Activated CD4-positive, alpha-beta T cell treated with anti-CD3 and anti-CD28 coated beads, Interleukin-10, Interleukin-2, amounts not matched to agents 100 ng/mL and 50 ng/mL, durations not matched to agents 16 hours and 8 hours (primary cell): ENCODE measurements at regions not wholly inside any gene's neighbourhood (a gene's known extent, or its start where the extent isn't known, plus 50 kb on each side); places are given as distances from the start of the nearest gene placed in this dataset.
"Not testable (repeated sequence)": the region's sequence is repeated elsewhere in the genome, so short reads cannot be mapped to it uniquely, and the experiment has no call there.

Experiments used
- DNase-seq: peaks from one replicate; pipeline ENCODE4 v3.0.0-alpha.2; 2020

DNA sequence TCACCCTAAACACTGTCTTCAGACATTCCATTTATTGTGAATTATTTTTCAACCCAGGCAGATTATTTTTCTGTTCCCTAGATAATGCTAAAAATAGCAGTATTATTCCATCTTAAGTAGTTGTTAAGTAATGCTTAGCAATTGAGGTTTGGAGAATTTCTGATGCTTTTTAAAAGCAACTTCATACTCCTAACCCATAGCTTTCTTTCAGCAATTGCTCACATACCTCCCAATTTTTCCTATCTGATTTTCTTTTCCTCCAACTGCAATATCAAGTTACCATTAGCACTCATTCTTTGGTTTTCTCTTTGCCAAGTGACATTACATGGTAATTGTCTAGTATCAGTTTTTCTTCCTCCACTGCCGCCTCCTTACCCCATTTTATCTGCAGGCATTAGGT lies 104.7 kb downstream of the GPR85 start:
- DNase-seq = no peak

GRCh38 chr7:112979055-112979454 lies 107.6 kb downstream of the GPR85 start:
- not testable (repeated sequence) for DNase-seq

DNA sequence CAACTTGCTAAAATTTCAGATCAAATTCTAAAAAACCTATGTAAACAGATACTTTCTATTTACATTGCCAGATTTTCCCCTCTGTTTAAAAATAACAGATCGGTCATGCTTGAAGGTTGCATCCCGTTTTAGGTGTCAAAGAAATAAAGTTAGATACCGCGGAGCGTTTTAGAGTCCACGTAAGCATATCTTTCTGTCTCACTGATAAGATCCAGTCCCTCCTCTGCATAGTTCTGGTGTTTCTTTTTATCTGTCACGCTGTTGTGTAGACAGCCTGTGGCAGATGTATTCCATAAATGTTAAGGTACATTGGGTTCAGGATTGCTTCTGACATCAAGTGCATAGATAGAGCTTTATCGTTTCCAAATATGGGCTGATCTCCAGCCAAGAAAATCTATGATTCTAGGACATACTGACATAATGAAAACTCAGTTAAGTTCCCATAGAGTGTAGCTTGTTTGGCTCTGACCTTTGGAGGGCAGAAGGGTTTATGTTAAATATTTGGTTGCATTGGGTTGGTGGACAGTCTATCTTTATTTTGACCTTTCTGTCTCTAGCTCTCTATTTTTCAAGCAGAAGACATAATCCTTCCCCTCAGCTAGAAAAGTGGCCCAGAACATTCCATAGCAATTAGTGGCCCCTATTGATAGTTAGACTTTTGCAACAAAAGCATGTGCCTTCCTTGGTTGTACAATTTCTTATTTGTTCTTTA lies 109.2 kb downstream of the GPR85 start:
- not testable (repeated sequence) for DNase-seq

DNA sequence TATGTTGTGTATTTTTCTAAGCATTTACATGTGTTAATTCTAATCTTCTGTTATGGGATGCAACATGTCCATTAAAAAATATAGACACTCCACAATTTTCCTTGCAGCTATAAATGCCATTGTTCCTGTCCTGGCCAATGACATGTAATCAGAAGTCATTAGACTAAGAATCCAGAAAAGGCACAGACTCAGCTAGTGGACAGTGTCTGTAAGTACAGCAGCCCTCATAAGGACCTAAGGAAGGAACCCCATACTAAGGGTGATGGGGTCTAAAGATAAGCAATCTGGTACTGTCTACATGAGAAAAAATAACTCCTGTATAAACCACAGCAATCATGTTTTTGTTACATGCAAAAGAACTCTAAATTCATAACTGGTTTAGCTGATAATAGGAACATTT lies 115.9 kb downstream of the GPR85 start:
- no peak for DNase-seq

DNA sequence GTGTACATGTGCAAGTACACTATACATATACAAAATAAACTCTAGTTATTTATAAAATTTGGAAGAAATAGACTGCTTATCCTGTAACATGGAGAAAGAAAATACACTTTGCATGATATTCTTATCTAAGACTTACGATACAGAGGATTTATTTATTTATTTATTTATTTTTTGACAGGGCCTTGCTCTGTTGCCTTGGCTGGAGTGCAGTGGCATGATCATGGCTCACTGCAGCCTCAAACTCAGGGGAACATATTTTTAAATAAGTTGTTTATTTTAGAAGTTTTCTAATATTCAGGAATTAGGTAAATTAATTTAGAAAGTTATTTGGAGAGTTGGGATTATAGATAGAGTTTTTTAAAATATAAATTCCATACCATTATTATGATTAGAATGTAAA lies 116.7 kb downstream of the GPR85 start:
- DNase-seq = no peak

GRCh38 chr7:112965506-112965905 lies 121.1 kb downstream of the GPR85 start:
- no peak for DNase-seq

- no peak for DNase-seq
Observed at GRCh38 chr7:112963634-112964033, 123.0 kb downstream of the GPR85 start.

DNA sequence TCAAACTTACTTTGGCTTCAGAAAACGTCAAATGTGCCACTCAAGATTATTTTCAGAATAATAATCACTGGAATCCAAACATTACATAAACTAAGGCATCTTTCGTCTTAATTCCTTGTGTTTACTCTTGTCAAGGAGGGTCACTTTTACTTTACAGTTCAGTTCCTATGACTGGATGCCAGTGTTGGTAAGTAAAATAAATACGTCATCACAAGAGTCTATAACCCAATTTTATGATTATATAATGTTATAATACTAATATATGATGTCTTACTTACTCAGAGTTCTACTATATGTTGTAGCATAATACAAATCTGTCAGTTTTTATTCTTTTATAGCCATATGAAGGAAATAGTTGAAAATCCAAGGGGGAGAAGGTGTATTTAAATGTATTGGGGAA lies 123.8 kb downstream of the GPR85 start:
- no peak for DNase-seq

DNA sequence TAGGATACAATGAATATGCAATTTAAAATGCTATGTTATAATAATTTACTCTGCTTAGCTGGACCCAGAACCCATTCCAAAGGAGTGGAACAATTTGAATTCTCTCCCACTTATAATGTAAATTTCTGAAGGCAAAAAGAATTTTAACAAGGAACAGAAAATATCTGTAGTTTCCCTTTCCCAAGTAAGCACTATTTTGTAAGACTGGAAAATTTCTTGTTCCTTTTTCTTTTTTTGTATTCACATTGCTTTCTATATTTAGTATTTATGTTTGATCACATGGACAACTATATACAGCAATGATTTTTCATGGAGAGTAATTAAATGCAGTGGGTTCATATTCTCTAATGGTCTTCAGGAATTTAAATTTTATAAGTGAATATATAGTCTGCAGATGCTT lies 127.4 kb downstream of the GPR85 start:
- no peak for DNase-seq

DNA sequence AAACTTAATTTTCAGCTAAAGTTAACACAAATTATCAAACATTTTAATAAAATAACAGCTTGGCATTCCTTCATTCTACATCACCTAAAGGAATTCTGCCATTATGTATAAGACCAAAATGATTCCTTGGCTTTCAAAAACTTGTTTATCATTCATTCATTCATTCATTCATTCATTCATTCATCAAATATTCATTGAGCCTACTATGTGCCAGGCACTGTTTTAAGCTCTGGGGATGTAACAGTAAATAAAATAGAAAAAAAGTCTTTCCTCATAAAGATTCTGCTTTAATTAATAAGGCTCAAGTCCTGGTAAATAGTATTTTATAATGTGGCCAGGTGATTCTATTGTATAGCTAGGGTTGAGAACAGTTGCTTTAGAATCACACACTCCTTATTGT lies 127.9 kb downstream of the GPR85 start:
- DNase-seq = no peak

DNA sequence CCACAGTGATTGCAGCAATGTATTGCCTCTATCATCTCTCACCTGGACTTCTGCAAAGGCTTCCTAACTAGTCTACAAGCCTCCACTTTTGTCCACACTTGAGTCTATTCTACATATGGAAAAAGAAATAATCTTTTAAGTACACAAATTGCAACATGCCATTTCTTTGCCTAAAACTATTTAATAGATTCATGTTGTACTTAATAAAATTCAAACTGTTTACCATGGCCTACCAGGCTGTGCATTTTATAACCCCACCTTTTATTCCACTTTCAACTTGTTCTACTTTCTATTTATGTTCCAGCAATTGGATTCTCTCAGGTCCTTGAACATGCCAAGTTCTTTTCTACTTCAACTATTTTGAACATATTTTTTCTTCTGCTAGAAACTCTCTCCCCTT lies 128.7 kb downstream of the GPR85 start:
- DNase-seq = no peak

DNA sequence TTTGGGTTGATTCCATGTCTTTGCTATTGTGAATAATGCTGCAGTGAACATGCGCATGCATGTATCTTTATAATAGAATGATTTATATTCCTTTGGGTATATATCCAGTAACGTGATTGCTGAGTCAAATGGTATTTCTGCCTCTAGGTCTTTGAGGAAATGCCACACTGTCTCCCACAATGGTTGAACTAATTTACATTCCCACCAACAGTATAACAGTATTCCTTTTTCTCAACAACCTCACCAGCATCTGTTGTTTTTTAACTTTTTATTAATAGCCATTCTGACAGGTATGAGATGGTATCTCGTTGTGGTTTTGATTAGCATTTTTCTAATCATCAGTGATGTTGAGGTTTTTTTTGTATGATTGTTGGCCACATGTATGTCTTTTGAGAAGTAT lies 133.6 kb downstream of the GPR85 start:
- DNase-seq = not testable (repeated sequence)

GRCh38 chr7:112951070-112951469 lies 135.6 kb downstream of the GPR85 start:
- no peak for DNase-seq

- DNase-seq = not testable (repeated sequence)
Observed at GRCh38 chr7:112949682-112950081, 136.9 kb downstream of the GPR85 start.

DNA sequence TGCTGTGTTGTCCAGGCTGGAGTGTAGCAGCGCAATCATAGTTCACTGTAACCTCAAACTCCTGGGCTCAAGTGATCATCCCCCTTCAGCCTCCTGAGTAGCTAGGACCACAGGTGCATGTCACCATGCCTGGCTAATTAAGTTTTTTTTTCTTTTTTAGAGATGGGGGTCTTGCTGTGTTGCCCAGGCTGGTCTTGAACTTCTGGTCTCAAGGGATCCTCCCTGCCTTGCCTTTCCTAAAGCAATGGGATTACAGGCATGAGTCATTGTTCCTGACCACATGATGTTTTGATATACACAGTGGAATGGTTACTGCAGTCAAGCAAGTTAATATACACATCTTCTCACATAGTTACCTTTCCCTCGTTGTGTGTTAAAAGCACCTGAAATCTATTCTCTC lies 140.3 kb downstream of the GPR85 start:
- no peak for DNase-seq

DNA sequence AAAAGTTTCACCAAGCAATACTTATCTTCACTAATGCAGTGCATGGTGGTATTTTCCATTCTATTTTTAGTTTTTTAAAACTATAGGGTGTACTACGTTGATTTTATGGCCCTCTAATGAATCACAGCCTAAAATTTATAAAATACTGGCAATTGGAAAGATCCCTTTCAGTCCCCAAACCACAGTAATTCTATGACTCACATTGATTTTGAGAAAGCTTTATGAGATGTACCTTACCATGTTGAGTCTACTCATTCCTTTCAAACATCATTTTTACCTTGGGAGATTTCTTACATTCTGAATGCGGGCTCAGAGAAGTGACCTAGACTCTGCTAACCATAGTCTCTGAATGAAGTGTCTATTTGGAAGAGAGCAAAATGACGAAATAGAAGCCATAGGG lies 141.6 kb downstream of the GPR85 start:
- no peak for DNase-seq

DNA sequence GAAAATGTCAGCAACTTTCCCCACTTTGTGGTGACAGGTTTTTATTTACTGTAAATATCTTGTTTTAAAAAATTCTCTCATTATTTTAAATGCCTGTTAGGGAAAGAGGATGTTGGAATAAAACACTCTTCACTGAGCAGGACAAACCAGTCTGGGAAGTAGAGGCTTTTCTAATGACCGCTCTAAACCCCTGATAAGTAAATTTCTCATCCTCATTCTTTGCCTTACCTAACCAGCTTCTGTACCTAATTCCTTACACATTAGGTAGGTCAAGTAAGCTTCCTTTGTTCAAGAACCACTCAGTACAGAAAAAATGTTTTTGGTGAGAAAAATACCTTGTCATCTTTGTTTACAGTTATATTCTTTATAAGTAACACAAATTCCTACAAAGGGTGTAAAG lies 143.6 kb downstream of the GPR85 start:
- DNase-seq = no peak

GRCh38 chr7:112942125-112942524 lies 144.5 kb downstream of the GPR85 start:
- DNase-seq = not testable (repeated sequence)

DNA sequence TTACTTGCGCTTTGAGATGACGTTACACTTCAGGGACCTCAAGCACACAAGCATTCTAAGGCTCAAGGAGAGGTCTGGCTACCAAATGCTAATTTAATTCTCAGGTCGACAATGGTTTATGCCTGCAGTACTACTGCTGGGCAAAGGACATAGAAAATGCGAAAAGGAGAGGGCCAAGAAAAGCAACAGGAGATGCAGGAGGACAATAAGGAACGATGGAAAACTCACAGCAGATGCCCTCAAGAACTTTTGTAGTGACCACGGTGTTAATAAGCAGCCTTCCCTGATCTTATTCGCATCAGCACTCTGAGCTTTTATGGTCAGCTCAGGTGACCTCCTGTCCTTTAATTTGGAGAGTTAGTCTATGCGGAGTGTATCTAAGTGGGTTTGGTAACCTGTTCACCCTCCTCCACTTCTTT lies 146.3 kb downstream of the GPR85 start:
- DNase-seq = no peak

DNA sequence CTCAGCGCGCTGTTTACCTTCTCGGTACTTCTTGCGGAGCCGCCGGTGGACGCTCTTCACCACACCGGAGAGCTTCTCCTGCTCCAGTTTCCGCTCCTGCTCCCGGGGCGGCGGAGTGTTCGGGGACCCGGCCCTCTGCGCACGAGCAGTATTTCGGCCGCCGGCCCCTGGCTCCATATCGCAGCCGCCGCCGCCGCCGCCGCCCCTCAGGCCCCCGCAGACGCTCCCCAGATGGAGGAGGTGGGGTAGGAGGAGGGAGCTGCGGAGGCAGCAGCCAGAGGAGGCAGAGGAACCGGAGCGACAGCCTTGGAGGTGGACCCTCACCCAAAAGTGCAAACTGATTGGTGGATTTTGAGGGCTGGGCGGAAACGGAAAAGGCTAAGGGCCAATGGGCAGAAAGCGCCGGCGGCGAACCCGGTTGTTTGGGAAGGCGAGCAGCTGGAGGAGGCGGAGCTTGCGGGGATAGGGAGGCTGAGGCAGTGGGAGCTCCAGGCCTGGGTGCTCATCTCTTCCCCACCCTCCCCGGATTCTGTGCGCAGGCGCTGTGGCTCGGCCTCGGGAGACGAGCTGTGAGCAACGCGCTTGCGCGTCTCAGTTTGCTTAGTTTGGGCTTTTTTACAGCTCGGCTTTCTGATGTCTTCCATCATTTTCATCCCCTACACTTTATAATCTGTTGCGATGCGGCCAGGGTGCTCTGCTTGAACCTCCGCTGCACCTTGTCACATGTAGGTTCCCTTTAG lies 146.9 kb downstream of the GPR85 start:
- DNase-seq = peak; percentile 100

DNA sequence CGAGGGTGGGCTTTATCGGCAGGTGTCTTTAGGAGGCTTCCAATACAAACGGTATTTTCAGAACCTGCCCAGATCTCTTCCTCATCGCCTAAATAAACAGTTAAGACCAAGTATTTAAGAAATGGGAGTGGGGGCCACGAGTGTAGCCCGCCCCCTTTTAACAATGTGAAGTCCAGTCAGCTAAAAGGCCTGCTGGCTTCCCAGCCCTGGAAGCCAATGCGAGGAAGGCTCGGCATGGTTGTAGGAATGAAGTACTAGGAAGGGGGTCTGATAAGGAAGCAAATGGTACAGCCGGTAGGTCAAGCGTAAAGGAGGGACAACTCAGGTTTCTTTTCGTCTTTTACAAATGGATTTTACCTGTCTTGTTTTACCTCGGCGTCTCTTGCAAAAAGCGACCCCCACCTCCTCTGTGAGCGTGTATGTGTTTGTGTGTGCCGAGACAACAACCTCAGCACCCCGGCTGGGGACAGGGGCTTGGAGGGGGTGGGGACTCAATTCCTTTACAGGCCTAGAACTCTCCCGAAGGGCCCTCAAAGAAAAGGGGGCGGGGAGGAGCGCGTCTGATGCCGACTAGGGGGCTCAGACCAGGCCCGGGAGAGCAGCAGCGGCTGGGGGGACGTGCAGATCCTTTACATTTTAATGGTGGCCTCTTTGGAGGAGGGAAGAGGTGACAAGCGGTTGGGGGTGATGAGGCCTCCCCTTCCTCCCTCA lies 147.6 kb downstream of the GPR85 start:
- DNase-seq = no peak

GRCh38 chr7:112937651-112938415 lies 147.6 kb upstream of the TMEM168 start:
- no peak for DNase-seq

GRCh38 chr7:112933598-112933997 lies 143.4 kb upstream of the TMEM168 start:
- DNase-seq = no peak
